DMS153 treated with DMSO at 0.1 percent for 48 hours (cell line): ENCODE measurements at regions not wholly inside any gene's neighbourhood (a gene's known extent, or its start where the extent isn't known, plus 50 kb on each side); places are given as distances from the start of the nearest gene placed in this dataset.

Experiments used
- DNase-seq: peaks from one replicate; lab custom pipeline; 2025; ENCODE audit not compliant: unreplicated experiment; lab: John Stamatoyannopoulos, UW

DNA sequence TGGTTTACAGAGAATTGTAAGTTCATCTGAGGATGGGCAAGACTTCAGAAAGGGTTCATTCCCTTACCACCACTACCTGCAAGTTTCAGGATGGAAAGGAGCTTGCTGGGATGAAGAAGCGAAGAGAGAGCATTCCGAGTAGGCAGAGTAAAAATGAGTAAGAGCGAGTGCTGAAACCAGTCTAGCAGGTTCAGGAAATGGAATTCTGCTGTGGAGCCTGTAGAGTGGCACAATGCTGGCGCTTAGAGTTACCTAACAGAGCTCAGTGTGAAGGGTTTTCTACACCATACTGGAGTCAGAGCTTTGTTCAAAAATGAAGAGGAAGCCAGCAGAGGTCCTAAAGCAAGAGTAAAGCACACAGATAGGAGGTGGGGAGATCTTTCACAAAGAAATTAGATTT is 179.2 kb upstream of the ZC3H12C start:
- peak; percentile 9 for DNase-seq

DNA sequence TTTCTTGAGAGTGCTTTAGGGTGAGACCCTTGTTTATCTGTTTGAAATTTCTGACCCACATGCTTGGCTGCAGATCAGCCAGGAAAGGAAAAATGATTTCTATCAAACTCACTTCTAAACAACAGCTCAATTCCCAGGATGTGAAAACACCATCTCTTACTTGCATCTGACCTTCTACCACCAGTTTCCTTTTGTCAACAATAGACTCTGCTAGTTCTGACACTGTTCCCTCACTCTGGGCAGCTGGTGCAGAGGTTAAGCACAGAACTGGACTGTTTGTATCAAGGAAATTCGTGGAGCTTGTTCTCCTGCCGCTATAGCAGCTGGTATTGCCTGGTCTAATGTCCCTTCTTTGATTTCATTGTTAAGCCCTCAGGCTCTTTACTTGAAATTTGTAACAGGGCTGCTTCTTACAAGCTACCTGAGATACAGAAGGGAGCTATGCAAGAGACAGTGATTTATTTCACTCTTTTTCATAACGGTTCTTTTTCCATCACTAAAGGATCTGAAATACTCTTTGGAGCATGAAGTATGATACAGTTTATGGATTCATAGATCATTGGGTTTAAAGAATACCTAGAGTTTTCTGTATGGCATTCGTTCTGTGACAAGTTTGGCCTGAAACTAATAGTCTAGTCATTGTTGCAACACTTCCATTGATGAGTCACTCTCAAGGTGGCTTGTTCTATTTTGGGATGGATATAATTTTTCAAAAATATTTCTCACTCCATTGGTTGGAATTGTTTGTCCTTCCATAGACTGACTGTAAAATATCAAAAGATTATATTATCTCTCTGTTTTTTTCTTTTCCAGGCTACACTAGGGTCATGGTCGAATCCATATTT is 178.2 kb upstream of the ZC3H12C start:
- no peak for DNase-seq

DNA sequence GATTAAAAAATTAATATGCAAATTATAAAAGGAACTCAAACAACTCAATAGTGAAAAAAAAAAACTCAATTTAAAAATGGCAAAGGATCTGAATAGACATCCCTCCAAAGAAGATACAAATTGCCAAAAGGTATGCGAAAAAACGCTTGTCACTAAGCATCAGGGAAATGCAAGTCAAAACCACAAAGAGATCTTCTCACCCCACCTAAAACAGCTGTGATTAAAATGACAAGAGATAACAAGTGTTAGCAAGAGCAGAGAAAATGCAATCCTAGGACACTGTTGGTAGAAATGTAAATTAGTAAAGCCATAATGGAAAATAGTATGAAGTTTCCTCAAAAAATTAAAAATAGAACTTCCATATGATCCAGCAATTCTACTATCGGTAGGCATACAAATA is 166.3 kb upstream of the ZC3H12C start:
- DNase-seq, result no peak

DNA sequence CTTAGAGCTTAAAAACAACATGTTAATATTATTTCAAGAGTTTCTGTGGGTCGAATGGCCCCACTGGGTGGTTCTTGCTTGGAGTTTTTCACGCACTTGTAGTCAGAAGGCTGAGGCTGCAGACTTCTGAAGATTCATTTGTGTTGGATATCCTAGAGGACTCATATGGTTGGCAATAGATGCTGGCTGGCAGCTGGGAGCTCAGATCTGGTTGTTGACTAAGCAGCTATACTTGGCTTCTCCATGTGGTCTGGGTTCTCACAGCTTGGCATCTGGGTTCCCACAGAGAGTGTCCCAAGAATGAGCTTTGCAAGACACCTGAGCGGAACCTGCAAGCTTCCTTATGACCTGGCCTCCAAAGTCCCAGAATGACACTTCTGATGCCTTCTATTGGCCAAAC is 163.9 kb upstream of the ZC3H12C start:
- DNase-seq, result no peak

DNA sequence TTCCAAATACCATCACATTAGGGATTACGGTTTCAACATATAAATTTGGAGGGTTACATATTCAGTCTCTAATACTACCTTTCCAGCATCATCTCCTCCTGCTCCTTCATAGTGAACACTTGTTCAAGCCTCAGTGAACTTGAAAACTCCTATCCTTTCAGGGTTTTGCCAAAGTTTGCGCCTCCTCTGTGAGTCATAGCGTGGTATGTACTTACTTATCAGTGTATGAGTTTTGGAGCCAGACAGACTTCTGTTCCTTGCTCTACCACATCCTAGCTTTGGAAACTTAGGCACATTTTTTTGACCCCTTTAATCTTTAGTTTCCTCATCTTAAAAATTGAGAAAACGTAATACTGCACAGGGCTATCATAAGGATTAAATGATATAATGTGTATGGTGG is 160.1 kb upstream of the ZC3H12C start:
- no peak for DNase-seq

DNA sequence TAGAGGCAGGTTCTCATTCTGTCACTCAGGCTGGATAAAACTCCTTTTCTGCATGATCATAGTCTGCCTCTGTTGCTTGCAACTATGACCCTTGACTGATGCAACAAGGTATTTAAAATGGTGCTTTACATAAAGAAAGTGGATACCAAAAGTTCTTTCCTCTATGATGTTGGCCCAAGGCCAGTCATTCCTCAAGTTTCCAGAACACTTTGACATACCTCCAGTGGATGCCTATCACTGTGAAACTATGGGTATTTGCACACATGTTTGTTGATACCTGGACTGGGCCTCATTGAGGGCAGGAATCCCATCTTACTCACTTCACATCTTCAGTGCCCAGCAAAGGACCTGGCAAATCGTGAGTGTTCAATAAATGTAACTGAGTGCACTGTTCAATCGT is 159.0 kb upstream of the ZC3H12C start:
- DNase-seq, result no peak

DNA sequence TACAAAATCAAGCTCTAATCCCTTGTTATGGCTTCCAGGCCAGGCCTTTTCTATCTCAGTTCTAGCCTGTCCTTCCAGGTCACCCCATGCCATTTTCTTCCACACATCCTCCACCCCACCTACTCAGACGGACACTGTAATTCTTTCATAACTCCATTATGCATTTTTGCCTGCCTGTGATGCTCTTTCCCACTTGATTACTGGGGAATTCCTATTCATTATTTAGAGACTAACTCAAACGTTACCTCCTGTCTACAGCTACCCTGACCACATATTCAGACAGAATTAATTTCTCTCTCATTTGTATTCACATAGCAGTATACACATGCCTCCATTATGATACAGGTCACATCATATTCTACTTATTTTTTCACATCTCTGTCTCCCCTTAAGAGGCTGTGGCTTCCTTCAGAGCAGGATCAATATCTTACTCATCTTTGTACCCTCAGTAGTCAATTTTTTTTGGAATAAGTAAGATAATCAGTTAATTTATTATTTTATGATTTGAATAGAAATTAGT is 156.5 kb upstream of the ZC3H12C start:
- DNase-seq, result no peak

DNA sequence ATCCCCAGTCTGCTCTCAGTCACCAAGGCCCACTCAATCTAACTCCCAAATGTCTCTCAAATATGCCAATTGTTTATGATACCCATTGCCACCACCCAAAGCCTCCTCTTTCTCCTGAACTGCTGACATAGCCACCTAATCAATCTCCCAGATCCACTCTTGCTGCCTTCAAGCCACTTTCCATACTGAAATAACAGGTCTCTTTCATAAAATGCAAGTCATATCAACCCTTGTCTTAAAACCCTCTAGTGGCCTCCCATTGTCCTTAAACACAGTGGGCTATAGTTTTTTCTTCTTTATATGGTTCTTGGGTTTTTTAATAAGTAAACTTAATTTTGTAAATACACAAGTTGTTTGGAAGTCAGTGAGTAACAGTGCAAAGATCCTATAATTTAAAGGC is 155.2 kb upstream of the ZC3H12C start:
- DNase-seq, result no peak

DNA sequence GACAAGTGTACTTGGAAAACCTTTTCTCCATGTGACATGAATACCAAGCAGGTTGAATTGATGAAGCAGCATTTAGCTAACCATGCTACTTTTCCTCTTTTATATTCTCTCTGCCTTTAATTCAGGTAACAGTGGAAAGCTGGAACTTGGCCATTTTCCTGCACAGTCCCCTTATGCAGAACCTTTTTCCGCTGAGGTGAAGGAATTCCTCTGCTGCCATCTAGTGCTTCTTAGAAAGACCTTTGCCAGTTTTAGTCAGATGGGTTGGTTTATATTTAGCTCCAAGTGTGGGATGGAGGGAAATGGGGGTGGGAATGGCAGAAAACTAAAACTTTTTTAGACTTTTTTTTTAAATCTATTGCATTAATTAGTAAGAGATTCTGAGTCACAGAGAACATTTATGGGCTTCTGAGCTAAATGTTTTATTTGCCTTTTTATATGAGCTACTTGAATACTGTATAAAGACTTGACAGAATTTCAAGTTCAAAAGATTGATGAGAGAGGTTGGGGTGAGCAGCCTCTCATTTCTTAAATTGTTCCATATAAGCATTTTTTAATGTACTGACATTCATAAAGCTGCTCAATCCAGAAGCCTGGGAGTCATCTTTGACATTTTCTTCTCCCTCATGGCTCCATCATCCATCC is 153.9 kb upstream of the ZC3H12C start:
- DNase-seq, result peak; percentile 85

DNA sequence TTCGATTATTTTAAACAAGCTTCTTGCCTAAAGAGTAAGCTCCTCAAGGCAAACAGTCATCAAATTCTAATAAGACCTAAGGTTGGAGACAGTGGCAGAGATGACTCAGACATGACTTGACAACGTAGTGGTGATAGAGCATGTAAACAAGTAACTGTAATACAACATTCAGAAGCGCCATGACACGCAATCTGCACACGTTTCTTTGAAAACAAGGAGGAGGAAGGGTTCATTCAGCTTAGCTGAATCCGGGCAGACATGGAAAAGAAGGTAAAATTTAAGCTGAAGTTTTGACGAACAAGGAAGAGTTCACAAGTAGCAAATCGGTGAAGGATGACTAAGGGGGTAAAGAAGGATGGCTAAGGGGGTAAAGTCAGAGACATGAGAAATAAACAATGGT is 152.4 kb upstream of the ZC3H12C start:
- no peak for DNase-seq

DNA sequence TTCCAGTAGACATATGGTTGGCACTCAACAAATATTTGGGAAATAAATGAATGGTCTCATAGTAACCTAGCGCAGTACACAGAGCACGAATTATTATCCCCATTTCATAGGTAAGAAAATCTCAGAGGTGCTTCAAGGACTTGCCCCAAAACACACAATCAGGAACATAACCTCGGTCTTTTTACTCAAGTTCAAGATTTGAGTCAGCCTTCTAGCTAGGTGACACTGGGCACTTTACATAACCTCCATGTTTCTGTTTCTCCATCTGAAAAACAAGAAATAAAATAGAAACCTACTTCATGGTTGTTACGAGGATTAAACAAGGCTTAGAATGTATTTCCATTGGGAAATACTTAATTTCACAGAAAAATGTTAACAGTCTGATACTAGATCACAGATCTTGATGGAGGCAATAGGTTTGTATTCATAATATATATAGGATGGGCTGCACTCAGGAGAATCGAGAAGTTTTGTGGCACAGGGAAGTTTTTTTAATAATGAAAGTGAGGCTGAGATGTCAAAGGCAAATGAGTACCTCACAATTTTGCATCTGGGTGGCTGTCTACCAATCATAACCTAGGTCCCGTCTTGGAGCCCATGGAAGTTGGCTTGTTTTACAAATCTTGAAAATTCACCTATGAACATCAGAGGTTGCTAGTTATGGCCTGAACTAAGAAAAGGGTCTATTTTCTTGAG is 147.4 kb upstream of the ZC3H12C start:
- DNase-seq, result no peak

DNA sequence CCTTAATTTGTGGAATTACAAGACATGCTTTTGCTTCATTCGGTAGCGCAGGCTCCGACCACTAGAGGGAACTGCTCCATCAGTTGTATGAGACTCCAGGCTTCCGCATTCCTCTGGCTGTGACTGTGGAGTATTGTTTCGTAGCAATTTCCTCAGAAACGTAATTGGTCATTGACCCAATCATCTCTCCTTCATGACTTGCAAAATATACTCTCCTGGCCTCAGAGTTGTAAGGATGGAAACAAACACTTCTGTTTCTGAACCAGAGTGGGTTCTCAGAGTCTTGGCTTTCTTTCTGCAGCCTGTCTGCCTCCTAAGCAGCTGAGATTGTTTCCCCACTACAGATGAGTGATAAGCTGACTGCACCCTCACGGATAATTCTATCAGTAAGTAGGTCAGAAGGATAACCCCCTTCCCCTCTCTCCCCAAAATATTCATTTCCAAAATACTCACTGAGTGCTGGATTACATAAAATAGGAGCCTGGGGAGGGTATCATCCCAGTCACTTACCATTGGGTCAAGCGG is 146.8 kb upstream of the ZC3H12C start:
- peak; percentile 69 for DNase-seq

DNA sequence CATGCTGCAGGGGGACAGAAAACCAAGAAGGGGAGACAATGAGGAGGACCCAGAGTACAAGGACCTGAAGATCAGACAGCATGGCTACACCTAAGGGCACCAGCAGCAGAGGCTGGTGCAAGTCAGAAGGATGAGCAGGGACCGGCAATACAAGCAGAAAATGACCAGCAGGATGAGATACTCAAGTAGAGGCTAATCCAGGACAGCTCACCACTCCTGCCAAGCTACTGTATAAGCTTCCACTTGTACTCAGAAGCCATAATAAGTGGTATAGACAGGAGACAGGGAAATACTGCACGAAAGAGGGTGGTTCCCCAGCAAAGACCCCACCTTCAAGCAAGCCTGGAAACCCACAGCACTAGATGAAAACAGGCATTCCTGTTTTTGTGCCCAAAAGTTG is 138.7 kb upstream of the ZC3H12C start:
- DNase-seq, result no peak

DNA sequence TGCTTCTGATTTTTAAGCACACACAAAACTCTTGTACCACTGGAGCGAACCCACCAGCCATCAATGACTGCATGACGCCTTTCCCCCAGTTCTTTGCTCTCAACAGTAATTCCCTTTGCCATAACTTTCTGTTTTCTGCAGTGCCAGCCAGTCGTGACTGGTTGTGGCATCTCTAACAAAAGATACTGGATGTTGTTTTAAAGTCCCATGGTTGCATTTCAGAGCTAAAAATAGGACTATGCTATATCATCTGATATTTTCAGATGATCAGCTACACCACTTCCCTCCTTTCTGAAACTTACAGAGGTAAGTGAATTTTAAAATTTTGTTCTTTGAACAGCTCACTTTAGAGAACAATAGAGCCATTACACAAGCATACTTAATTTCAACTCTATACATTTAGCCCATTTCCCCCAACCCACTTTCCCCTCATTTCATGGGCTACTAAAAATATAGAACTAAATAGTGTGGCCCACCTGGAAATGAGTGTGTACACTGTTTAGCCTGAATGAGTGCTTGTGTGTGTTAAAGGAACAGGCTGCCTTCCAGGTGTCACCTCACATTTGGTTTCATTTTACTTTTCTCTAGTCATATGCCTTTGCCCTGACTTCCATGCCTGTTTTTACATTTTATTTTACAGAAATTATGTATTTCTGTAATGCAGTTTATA is 136.9 kb upstream of the ZC3H12C start:
- no peak for DNase-seq

DNA sequence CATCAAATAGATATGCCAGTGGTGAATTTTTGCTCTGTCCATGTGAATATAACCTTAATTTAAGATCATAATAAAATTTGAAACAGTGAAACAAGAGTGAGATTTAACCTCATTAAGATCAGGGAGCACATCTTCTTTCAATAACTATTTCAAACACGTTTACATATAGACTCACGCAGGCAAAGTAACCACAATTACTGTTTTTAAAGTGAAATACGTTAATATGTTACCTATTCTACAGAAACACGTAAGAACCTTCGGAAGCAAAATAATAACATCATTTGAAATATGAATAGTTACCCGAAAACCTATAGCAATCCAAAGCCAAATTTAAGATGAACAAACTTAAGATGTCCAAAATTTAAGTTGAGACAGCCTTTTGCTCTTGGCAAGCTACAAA is 136.2 kb upstream of the ZC3H12C start:
- DNase-seq, result no peak

DNA sequence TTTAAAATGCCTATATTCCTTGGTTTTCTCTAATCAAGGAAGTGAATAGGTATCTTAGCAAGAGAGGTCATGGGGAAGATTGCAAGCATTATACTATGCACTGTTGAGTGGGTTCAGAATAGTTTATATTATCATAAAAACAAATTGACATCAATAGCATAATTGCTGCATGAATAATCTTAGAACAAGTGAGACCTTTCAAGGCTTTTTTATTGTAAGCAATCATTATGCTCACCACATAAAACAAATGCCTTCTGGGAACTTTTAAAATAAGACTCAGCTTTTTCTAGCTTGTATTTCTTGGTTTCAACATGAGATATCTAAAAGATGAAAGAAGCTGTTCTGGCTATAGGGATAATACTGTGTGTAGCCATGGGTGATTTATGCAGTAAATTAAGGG is 135.6 kb upstream of the ZC3H12C start:
- DNase-seq, result no peak

DNA sequence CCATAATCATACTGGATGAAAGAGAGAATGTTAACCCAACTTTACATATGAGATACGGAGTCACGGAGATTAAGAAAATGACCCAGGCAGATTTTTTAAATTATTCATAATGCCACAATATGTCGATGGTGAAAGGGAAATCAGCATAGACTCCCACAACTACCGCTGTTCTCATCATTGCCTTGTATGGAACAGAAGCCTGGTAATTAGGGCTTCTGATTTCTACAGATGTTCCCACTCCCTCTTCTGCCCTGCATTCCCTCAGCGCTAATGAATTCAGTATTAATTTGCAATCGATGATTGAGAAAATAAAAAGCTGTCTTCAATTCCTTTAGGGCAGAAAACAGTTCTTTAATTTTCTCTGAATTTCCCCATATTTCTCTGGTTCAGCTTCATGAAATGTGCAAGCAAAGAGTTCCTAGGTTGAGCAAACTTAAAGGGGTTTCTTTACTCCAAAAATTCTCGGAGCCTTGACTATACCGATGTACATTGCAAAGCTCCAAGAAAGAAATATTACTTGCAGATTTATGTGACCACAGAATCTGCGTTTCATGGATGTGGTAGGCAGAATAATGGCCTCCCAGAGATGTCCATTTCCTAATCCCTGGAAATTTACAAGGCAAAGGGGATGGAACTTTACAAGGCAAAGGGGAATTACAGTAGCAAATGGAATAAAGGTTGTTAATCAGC is 134.9 kb upstream of the ZC3H12C start:
- no peak for DNase-seq

DNA sequence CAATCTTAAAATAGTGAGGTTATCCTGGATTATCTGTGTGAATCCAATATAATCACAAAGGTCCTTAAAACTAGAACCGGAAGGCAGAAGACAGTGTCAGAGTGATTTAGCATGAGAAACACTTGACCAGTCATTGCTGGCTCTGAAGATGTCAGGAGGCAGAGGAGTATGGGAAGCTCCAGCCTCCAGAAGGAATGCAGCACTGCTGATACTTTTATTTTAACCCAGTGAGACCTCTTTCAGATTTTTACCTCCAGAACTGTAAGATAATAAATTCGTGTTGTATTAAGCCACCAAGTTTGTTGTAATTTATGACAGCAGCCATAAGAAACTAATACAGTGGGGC is 134.4 kb upstream of the ZC3H12C start:
- DNase-seq, result no peak

DNA sequence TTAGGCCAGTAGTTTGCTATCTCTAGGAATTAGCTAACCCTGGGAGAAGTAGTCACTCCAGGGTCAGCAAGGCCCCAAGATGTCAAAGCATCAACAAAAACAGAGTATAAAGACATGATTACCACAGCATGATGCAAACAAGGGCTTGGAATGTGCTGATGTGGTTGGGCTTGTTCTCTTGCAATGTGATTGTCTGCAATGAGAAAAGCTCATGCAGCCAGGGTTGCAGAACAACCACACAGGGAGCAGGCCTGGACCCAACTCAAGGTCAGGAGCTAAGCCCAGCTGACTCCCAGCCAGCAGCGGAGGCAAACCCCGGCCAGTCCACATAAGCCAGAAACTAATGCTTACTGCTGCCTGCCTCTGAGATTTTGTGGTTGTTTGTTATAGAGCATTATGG is 132.4 kb upstream of the ZC3H12C start:
- DNase-seq, result no peak

DNA sequence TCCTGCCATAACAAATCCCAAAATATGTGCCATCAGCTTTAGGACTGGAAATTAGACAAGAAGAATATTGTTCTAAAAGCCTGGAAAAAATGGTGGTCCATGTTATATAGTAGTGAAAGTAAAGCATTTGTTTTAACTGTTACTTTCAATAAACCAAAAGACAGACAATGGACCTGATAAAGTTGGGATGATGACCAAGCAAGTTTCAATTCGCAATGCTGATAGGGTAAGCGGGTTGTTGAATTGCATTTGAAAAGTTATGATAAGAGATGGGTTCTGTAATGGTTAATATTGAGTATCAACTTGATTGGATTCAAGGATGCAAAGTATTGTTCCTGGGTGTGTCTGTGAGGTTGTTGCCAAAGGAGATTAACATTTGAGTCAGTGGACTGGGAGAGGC is 131.9 kb upstream of the ZC3H12C start:
- DNase-seq, result no peak

DNA sequence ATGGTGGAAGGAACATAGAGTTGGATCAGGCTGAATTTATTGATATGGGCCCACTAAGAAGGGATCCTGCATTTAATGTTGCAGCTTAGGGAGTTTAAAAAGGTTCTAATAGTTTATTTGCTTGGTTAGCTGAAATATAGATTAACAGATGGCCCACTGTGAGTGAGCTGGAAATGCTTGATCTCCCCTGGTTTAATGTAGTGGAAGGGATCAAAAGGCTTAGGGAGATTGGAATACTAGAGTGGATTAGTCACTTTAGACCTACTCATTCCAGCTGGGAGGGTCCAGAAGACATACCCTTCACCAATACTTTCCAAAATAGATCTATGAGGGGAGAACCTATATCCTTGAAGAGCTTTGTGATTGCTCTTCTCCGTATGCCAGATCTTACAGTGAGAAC is 130.1 kb upstream of the ZC3H12C start:
- no peak for DNase-seq
